ENCODE measurements at regions not wholly inside any gene's neighbourhood (a gene's known extent, or its start where the extent isn't known, plus 50 kb on each side); places are given as distances from the start of the nearest gene placed in this dataset.

DNA sequence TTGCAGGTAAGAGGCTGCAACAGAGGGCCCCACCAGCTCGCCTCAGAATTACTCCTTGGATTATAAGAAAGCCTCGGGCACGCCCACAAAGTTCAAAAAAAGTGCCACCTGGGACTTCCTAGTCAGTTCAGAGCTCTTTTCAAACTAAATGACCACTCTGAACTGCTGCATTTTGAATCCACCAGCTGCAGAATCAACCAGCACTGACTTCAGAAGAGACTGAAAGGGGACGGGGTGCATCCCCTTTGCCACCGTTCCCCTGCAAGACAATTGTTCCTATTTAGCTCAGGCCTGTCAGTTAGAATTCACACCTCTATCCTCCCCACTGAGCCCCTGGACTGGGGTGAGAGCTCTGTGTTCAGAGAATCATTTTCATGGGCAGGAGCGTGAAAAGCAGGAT, 181.4 kb upstream of the GADL1 start:
- TF ChIP-seq EZH2phosphoT487 (IDR thresholded peaks at IDR 0.05) = no peak
- TF ChIP-seq, protein P1, sequence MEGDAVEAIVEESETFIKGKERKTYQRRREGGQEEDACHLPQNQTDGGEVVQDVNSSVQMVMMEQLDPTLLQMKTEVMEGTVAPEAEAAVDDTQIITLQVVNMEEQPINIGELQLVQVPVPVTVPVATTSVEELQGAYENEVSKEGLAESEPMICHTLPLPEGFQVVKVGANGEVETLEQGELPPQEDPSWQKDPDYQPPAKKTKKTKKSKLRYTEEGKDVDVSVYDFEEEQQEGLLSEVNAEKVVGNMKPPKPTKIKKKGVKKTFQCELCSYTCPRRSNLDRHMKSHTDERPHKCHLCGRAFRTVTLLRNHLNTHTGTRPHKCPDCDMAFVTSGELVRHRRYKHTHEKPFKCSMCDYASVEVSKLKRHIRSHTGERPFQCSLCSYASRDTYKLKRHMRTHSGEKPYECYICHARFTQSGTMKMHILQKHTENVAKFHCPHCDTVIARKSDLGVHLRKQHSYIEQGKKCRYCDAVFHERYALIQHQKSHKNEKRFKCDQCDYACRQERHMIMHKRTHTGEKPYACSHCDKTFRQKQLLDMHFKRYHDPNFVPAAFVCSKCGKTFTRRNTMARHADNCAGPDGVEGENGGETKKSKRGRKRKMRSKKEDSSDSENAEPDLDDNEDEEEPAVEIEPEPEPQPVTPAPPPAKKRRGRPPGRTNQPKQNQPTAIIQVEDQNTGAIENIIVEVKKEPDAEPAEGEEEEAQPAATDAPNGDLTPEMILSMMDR (IDR thresholded peaks at IDR 0.05) = no peak

Data from neural progenitor cell (in vitro differentiated cells).